Neural progenitor cell (in vitro differentiated cells): ENCODE measurements at regions not wholly inside any gene's neighbourhood (a gene's known extent, or its start where the extent isn't known, plus 50 kb on each side); places are given as distances from the start of the nearest gene placed in this dataset.

Experiments used
- DNase-seq: peaks from one replicate; pipeline ENCODE4 v3.0.0-alpha.2; 2016; ENCODE audit warnings: low spot score
- H2AFZ ChIP-seq: fragments of 200-600 bp; sonication (generic); replicated peaks from 2 replicates; pipeline ENCODE4 v1.6.1; 2016; ENCODE audit warnings: antibody characterized with exemption
- H3F3A ChIP-seq: fragments of 200-600 bp; sonication (generic); 2 replicates; pipeline ENCODE4 v1.6.1; 2016; ENCODE audit warnings: antibody characterized with exemption, low read depth
- H3K27ac ChIP-seq: fragments of 200-600 bp; sonication (generic); 2 replicates; pipeline ENCODE4 v1.5.1; 2016; ENCODE audit warnings: mild to moderate bottlenecking
- H3K27me3 ChIP-seq: fragments of 200-600 bp; sonication (generic); 2 replicates; pipeline ENCODE4 v1.6.1; 2016; ENCODE audit warnings: mild to moderate bottlenecking, moderate library complexity
- H3K36me3 ChIP-seq: fragments of 200-600 bp; sonication (generic); 2 replicates; pipeline ENCODE4 v1.5.1; 2016
- H3K4me1 ChIP-seq: fragments of 200-600 bp; sonication (generic); 2 replicates; pipeline ENCODE4 v1.6.1; 2016; ENCODE audit warnings: mixed run types
- H3K4me2 ChIP-seq: fragments of 200-600 bp; sonication (generic); 2 replicates; pipeline ENCODE4 v1.6.1; 2016
- H3K4me3 ChIP-seq: fragments of 200-600 bp; sonication (generic); 2 replicates; pipeline ENCODE4 v1.5.1; 2016
- H3K79me2 ChIP-seq: fragments of 200-600 bp; sonication (generic); 2 replicates; pipeline ENCODE4 v1.6.1; 2016; ENCODE audit warnings: low read depth
- H3K9ac ChIP-seq: fragments of 200-600 bp; sonication (generic); 2 replicates; pipeline ENCODE4 v1.6.1; 2016
- H3K9me3 ChIP-seq: fragments of 200-600 bp; sonication (generic); 2 replicates; pipeline ENCODE4 v1.5.1; 2016; ENCODE audit warnings: low read depth
- H4K20me1 ChIP-seq: fragments of 200-600 bp; sonication (generic); 2 replicates; pipeline ENCODE4 v1.6.1; 2016; ENCODE audit warnings: low read depth
- H3K27ac Mint-ChIP-seq: 3 replicates; pipeline ENCODE4 v1.8.0; 2021; ENCODE audit warnings: mixed read lengths
- H3K27me3 Mint-ChIP-seq: 2 replicates; pipeline ENCODE4 v1.8.0; 2022; ENCODE audit warnings: low read depth, mild to moderate bottlenecking, inconsistent platforms, moderate library complexity, mixed read lengths; ENCODE audit not compliant: insufficient read depth
- H3K36me3 Mint-ChIP-seq: 3 replicates; pipeline ENCODE4 v1.8.0; 2021; ENCODE audit warnings: mixed read lengths
- H3K4me1 Mint-ChIP-seq: 3 replicates; pipeline ENCODE4 v1.8.0; 2021; ENCODE audit warnings: mixed read lengths
- H3K4me3 Mint-ChIP-seq: 3 replicates; pipeline ENCODE4 v1.8.0; 2021; ENCODE audit warnings: mild to moderate bottlenecking, moderate library complexity, mixed read lengths
- H3K9me3 Mint-ChIP-seq: 3 replicates; pipeline ENCODE4 v1.8.0; 2020; ENCODE audit warnings: mixed read lengths
- CTCF ChIP-seq: fragments of 200-600 bp; sonication (generic); IDR thresholded peaks from 2 replicates; pipeline ENCODE4 v1.5.1; 2017; ENCODE audit warnings: antibody characterized with exemption, mild to moderate bottlenecking
- EZH2 ChIP-seq: fragments of 200-600 bp; sonication (generic); IDR thresholded peaks from 2 replicates; pipeline ENCODE4 v1.6.1; 2017; ENCODE audit warnings: antibody characterized with exemption, mild to moderate bottlenecking, moderate library complexity
- EZH2phosphoT487 ChIP-seq: fragments of 200-600 bp; sonication (generic); IDR thresholded peaks from 2 replicates; pipeline ENCODE4 v1.6.1; 2017; ENCODE audit warnings: antibody characterized with exemption

- H4K20me1 ChIP-seq = no peaks in the 10 kb centered on the region
- H3K4me1 ChIP-seq = no peaks in the 10 kb centered on the region
- H3K27ac ChIP-seq = no peak overlapping the region
- H3K27ac Mint-ChIP-seq = no peak overlapping the region
- peaks cover 1% of the 10 kb centered on the region for H3K36me3 Mint-ChIP-seq
- peaks cover 11% of the 10 kb centered on the region for H3K9me3 Mint-ChIP-seq
- no peaks in the 10 kb centered on the region for H3K4me1 Mint-ChIP-seq
- H3K27me3 ChIP-seq = no peaks in the 10 kb centered on the region
- no peak overlapping the region for H3K9ac ChIP-seq
- H3K36me3 ChIP-seq = no peaks in the 10 kb centered on the region
- no peaks in the 10 kb centered on the region for H3K9me3 ChIP-seq
- no peaks in the 10 kb centered on the region for H3K27me3 Mint-ChIP-seq
- H3F3A ChIP-seq = no peaks in the 10 kb centered on the region
- no peak for DNase-seq
- no peak overlapping the region for H3K4me3 ChIP-seq
- no peak overlapping the region for H3K4me3 Mint-ChIP-seq
- TF ChIP-seq CTCF = no peak
- TF ChIP-seq EZH2phosphoT487 = no peak
- TF ChIP-seq EZH2 = no peak
- H3K4me2 ChIP-seq = no peak overlapping the region
- no peak overlapping the region for H2AFZ ChIP-seq
- H3K79me2 ChIP-seq = no peaks in the 10 kb centered on the region
These were observed 253.8 kb upstream of the CCL2 start for GRCh38 chr17:34001246-34001645.

DNA sequence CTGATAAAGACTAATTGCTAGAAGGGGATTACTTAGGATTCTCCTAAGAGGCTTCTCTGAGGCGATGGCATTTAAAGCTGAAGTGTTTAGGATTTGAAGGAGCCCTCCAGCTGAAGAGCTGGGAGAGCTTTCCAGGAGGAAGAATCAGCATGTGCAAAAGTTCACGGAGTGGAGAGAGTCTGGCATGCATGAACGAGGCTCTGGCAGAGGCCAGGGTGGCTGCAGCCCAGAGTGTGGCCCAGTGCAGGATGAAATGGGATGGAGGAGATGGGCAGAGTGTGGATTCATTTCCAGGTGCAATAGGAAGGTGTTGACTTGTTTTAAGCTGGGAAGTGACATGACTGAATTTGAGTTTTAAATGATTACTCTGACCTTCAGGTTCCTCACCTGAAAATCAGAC, 249.0 kb upstream of the CCL2 start:
- TF ChIP-seq CTCF = no peak
- TF ChIP-seq EZH2 = no peak
- TF ChIP-seq EZH2phosphoT487 = no peak
- Histone ChIP-seq H3F3A (no peaks in the 10 kb centered on the region), H3K9me3 (no peaks in the 10 kb centered on the region), H3K36me3 (no peaks in the 10 kb centered on the region), H4K20me1 (no peaks in the 10 kb centered on the region), H3K27ac (no peak overlapping the region), H3K4me1 (no peaks in the 10 kb centered on the region), H3K27me3 (no peaks in the 10 kb centered on the region), H3K4me3 (no peak overlapping the region), H2AFZ (no peak overlapping the region), H3K79me2 (no peaks in the 10 kb centered on the region), H3K9ac (no peak overlapping the region), H3K4me2 (no peak overlapping the region)
- Mint-ChIP-seq H3K27me3 (no peaks in the 10 kb centered on the region), H3K27ac (no peak overlapping the region), H3K4me3 (no peak overlapping the region), H3K4me1 (no peaks in the 10 kb centered on the region), H3K9me3 (peaks cover 6% of the 10 kb centered on the region), H3K36me3 (no peaks in the 10 kb centered on the region)
- DNase-seq = no peak

- TF ChIP-seq CTCF (no peak), EZH2 (no peak), EZH2phosphoT487 (no peak)
- no peak overlapping the region for H3K27ac Mint-ChIP-seq
- Histone ChIP-seq H3K4me1 (no peaks in the 10 kb centered on the region), H3K36me3 (no peaks in the 10 kb centered on the region), H3K4me3 (no peak overlapping the region), H3K27me3 (no peaks in the 10 kb centered on the region), H3K27ac (no peak overlapping the region), H3K79me2 (no peaks in the 10 kb centered on the region), H3F3A (no peaks in the 10 kb centered on the region), H3K9me3 (no peaks in the 10 kb centered on the region), H2AFZ (no peak overlapping the region), H3K4me2 (no peak overlapping the region), H4K20me1 (no peaks in the 10 kb centered on the region), H3K9ac (no peak overlapping the region)
- H3K4me3 Mint-ChIP-seq = no peak overlapping the region
- H3K36me3 Mint-ChIP-seq = no peaks in the 10 kb centered on the region
- no peaks in the 10 kb centered on the region for H3K9me3 Mint-ChIP-seq
- H3K27me3 Mint-ChIP-seq = peaks cover 3% of the 10 kb centered on the region
- no peaks in the 10 kb centered on the region for H3K4me1 Mint-ChIP-seq
- no peak for DNase-seq
These were observed 247.0 kb upstream of the CCL2 start for GRCh38 chr17:34008125-34008524.

GRCh38 chr17:34009912-34010311, 245.2 kb upstream of the CCL2 start:
- no peak overlapping the region for H3K27ac ChIP-seq
- no peaks in the 10 kb centered on the region for H3K4me1 ChIP-seq
- Mint-ChIP-seq H3K27ac (no peak overlapping the region), H3K4me1 (no peaks in the 10 kb centered on the region), H3K9me3 (no peaks in the 10 kb centered on the region), H3K4me3 (no peak overlapping the region), H3K36me3 (no peaks in the 10 kb centered on the region), H3K27me3 (peaks cover 4% of the 10 kb centered on the region)
- no peaks in the 10 kb centered on the region for H4K20me1 ChIP-seq
- no peak overlapping the region for H2AFZ ChIP-seq
- TF ChIP-seq EZH2phosphoT487 (no peak), CTCF (no peak), EZH2 (no peak)
- H3K27me3 ChIP-seq = no peaks in the 10 kb centered on the region
- H3K4me2 ChIP-seq = no peak overlapping the region
- no peaks in the 10 kb centered on the region for H3F3A ChIP-seq
- H3K79me2 ChIP-seq = no peaks in the 10 kb centered on the region
- no peak overlapping the region for H3K4me3 ChIP-seq
- no peaks in the 10 kb centered on the region for H3K36me3 ChIP-seq
- DNase-seq = no peak
- no peak overlapping the region for H3K9ac ChIP-seq
- no peaks in the 10 kb centered on the region for H3K9me3 ChIP-seq
